DOHH2 (cell line): ENCODE measurements at regions not wholly inside any gene's neighbourhood (a gene's known extent, or its start where the extent isn't known, plus 50 kb on each side); places are given as distances from the start of the nearest gene placed in this dataset.

Source experiments
- H3F3A ChIP-seq: fragments of 200-600 bp; sonication (generic), shearing (Covaris generic); 2 replicates; pipeline ENCODE4 v1.6.0; 2016; ENCODE audit warnings: antibody characterized with exemption, mild to moderate bottlenecking; ENCODE audit not compliant: control insufficient read depth, insufficient read depth
- H3K27ac ChIP-seq: fragments of 200-600 bp; sonication (generic); 2 replicates; pipeline ENCODE4 v1.5.1; 2014; ENCODE audit warnings: low read depth, mild to moderate bottlenecking, low read length, moderate library complexity
- H3K27me3 ChIP-seq: fragments of 200-600 bp; sonication (generic); 2 replicates; pipeline ENCODE4 v1.6.1; 2014; ENCODE audit warnings: mild to moderate bottlenecking, low read length, mixed read lengths; ENCODE audit not compliant: control insufficient read depth
- H3K36me3 ChIP-seq: fragments of 200-600 bp; sonication (generic); 2 replicates; pipeline ENCODE4 v1.6.1; 2014; ENCODE audit warnings: mild to moderate bottlenecking, low read length, moderate library complexity, mixed read lengths; ENCODE audit not compliant: control insufficient read depth
- H3K4me1 ChIP-seq: fragments of 200-600 bp; sonication (generic); 2 replicates; pipeline ENCODE4 v1.6.1; 2014; ENCODE audit warnings: mild to moderate bottlenecking, low read length, mixed read lengths; ENCODE audit not compliant: control insufficient read depth
- H3K4me2 ChIP-seq: fragments of 200-600 bp; sonication (generic); 2 replicates; pipeline ENCODE4 v1.6.0; 2014; ENCODE audit warnings: mild to moderate bottlenecking, low read length, moderate library complexity
- H3K4me3 ChIP-seq: fragments of 200-600 bp; sonication (generic); 2 replicates; pipeline ENCODE4 v1.5.1; 2014; ENCODE audit warnings: mild to moderate bottlenecking, low read length, mixed read lengths
- H3K79me2 ChIP-seq: fragments of 200-600 bp; sonication (generic); 2 replicates; pipeline ENCODE4 v1.6.1; 2014; ENCODE audit warnings: mild to moderate bottlenecking, low read length, mixed read lengths; ENCODE audit not compliant: control insufficient read depth
- H3K9me2 ChIP-seq: fragments of 200-600 bp; sonication (generic); replicated peaks from 2 replicates; pipeline ENCODE4 v1.6.1; 2014; ENCODE audit warnings: mild to moderate bottlenecking, low read length, mixed read lengths; ENCODE audit not compliant: control insufficient read depth
- H3K9me3 ChIP-seq: fragments of 200-600 bp; sonication (generic); 2 replicates; pipeline ENCODE4 v1.6.1; 2014; ENCODE audit warnings: antibody characterized with exemption, low read length, mixed read lengths; ENCODE audit not compliant: control insufficient read depth, insufficient read depth
- H4K20me1 ChIP-seq: fragments of 200-600 bp; sonication (generic); 2 replicates; pipeline ENCODE4 v1.6.0; 2014; ENCODE audit warnings: low read depth, mild to moderate bottlenecking, antibody characterized with exemption, low read length, moderate library complexity; ENCODE audit not compliant: control insufficient read depth, insufficient read depth
- EZH2phosphoT487 ChIP-seq: fragments of 200-600 bp; sonication (generic); IDR thresholded peaks from 2 replicates; pipeline ENCODE4 v1.6.1; 2017; ENCODE audit warnings: borderline replicate concordance, mild to moderate bottlenecking, antibody characterized with exemption, low read length, moderate library complexity, mixed read lengths
- TF ChIP-seq, protein P1 (sequence below): fragments of 200-600 bp; sonication (generic); IDR thresholded peaks from one replicate; pipeline ENCODE4 v1.5.1; 2014; ENCODE audit warnings: antibody characterized with exemption, mild to moderate bottlenecking, low read depth, low read length; ENCODE audit not compliant: poor library complexity, severe bottlenecking

DNA sequence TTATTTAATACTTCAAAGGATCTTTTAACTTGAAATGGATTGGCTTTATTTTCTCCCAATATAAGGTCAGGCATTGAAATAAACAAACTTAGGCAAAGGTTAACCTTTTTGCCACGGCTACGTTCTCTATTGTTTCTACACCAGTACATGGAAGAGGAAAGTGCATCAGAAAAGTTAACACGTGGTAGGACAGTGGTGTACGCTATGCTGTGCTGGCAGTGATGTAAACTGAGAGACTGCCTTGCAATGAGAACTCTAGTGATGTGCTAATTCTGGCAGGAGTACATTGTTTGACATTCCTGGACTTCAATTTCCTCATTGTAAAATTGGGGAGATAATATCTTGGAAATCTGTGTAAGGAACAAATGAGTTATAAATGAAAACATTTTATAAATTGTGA, 208.2 kb downstream of the TMA16 start:
- TF ChIP-seq EZH2phosphoT487 = no peak
- TF ChIP-seq, protein P1, sequence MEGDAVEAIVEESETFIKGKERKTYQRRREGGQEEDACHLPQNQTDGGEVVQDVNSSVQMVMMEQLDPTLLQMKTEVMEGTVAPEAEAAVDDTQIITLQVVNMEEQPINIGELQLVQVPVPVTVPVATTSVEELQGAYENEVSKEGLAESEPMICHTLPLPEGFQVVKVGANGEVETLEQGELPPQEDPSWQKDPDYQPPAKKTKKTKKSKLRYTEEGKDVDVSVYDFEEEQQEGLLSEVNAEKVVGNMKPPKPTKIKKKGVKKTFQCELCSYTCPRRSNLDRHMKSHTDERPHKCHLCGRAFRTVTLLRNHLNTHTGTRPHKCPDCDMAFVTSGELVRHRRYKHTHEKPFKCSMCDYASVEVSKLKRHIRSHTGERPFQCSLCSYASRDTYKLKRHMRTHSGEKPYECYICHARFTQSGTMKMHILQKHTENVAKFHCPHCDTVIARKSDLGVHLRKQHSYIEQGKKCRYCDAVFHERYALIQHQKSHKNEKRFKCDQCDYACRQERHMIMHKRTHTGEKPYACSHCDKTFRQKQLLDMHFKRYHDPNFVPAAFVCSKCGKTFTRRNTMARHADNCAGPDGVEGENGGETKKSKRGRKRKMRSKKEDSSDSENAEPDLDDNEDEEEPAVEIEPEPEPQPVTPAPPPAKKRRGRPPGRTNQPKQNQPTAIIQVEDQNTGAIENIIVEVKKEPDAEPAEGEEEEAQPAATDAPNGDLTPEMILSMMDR = no peak
- Histone ChIP-seq H4K20me1 (no peaks in the 10 kb centered on the region), H3K27ac (no peak overlapping the region), H3K9me2 (no peaks in the 10 kb centered on the region), H3F3A (no peaks in the 10 kb centered on the region), H3K9me3 (no peaks in the 10 kb centered on the region), H3K4me2 (no peak overlapping the region), H3K36me3 (no peaks in the 10 kb centered on the region), H3K4me3 (no peak overlapping the region), H3K4me1 (no peaks in the 10 kb centered on the region), H3K27me3 (no peaks in the 10 kb centered on the region), H3K79me2 (no peaks in the 10 kb centered on the region)

DNA sequence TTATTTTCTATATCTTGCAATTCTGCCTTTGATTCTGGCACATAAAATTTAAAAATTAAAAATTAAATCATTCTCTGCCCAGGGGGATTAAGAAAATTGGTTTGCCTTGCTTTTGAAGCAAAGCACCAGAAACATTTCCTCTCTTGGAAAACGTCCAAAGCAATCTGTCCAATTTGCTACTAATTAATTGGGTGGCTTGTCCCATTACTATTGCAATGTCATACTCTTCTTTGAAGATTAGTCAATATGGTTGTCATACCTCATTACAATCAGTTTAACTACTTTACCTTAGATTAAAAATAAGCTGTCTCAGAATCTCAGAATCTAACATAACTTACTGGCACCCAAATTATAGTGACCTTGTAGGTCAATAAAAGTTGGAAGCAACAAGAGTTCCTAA, 208.8 kb downstream of the TMA16 start:
- no peaks in the 10 kb centered on the region for H3K36me3 ChIP-seq
- H3K4me3 ChIP-seq = no peak overlapping the region
- H3F3A ChIP-seq = no peaks in the 10 kb centered on the region
- H3K79me2 ChIP-seq = no peaks in the 10 kb centered on the region
- H4K20me1 ChIP-seq = no peaks in the 10 kb centered on the region
- no peaks in the 10 kb centered on the region for H3K27me3 ChIP-seq
- no peaks in the 10 kb centered on the region for H3K9me3 ChIP-seq
- no peak overlapping the region for H3K27ac ChIP-seq
- no peaks in the 10 kb centered on the region for H3K4me1 ChIP-seq
- TF ChIP-seq, protein P1 = no peak
- no peak for TF ChIP-seq EZH2phosphoT487
- H3K9me2 ChIP-seq = no peaks in the 10 kb centered on the region
- H3K4me2 ChIP-seq = no peak overlapping the region

- TF ChIP-seq, protein P1 = no peak
- no peak for TF ChIP-seq EZH2phosphoT487
- H3F3A ChIP-seq = no peaks in the 10 kb centered on the region
- H3K4me2 ChIP-seq = no peak overlapping the region
- H3K4me1 ChIP-seq = no peaks in the 10 kb centered on the region
- H3K27ac ChIP-seq = no peak overlapping the region
- no peaks in the 10 kb centered on the region for H3K9me3 ChIP-seq
- no peak overlapping the region for H3K4me3 ChIP-seq
- no peaks in the 10 kb centered on the region for H3K27me3 ChIP-seq
- H3K79me2 ChIP-seq = no peaks in the 10 kb centered on the region
- H3K36me3 ChIP-seq = no peaks in the 10 kb centered on the region
- H3K9me2 ChIP-seq = no peaks in the 10 kb centered on the region
- H4K20me1 ChIP-seq = no peaks in the 10 kb centered on the region
These were observed 213.4 kb downstream of the TMA16 start for GRCh38 chr4:163707873-163708272.

GRCh38 chr4:163709601-163710000, 215.1 kb downstream of the TMA16 start:
- H3F3A ChIP-seq = no peaks in the 10 kb centered on the region
- H4K20me1 ChIP-seq = no peaks in the 10 kb centered on the region
- no peaks in the 10 kb centered on the region for H3K36me3 ChIP-seq
- H3K9me3 ChIP-seq = no peaks in the 10 kb centered on the region
- no peak overlapping the region for H3K4me2 ChIP-seq
- H3K79me2 ChIP-seq = no peaks in the 10 kb centered on the region
- H3K27ac ChIP-seq = no peak overlapping the region
- TF ChIP-seq, protein P1 = no peak
- no peak for TF ChIP-seq EZH2phosphoT487
- no peaks in the 10 kb centered on the region for H3K27me3 ChIP-seq
- no peak overlapping the region for H3K4me3 ChIP-seq
- no peaks in the 10 kb centered on the region for H3K9me2 ChIP-seq
- no peaks in the 10 kb centered on the region for H3K4me1 ChIP-seq
